AML-193 (cell line): ENCODE measurements at regions not wholly inside any gene's neighbourhood (a gene's known extent, or its start where the extent isn't known, plus 50 kb on each side); places are given as distances from the start of the nearest gene placed in this dataset.
A peak's percentile ranks its signal among the peaks of the same experiment; 100 is the strongest.

Source experiments
- DNase-seq, 2 experiments: peaks; one replicate each; lab custom pipeline; 2025; lab: John Stamatoyannopoulos, UW

- no peak for DNase-seq
These were observed 479.5 kb downstream of the TAF11L14 start for GRCh38 chr5:18113721-18114120.

GRCh38 chr5:18114151-18114757, 480.0 kb downstream of the TAF11L14 start:
- no peak for DNase-seq

GRCh38 chr5:18117968-18118367, 483.7 kb downstream of the TAF11L14 start:
- DNase-seq: no peak

- DNase-seq: no peak
These were observed 485.0 kb downstream of the TAF11L14 start for GRCh38 chr5:18119156-18119785.

GRCh38 chr5:18141222-18141621, 507.0 kb downstream of the TAF11L14 start:
- DNase-seq: no peak

- no peak for DNase-seq
These were observed 508.6 kb downstream of the TAF11L14 start for GRCh38 chr5:18142831-18143230.

- DNase-seq: no peak
These were observed 518.4 kb downstream of the TAF11L14 start for GRCh38 chr5:18152671-18153070.

- no peak for DNase-seq
These were observed 523.9 kb downstream of the TAF11L14 start for GRCh38 chr5:18158166-18158565.

GRCh38 chr5:18159331-18159730, 525.1 kb downstream of the TAF11L14 start:
- no peak for DNase-seq

GRCh38 chr5:18171684-18172083, 537.4 kb downstream of the TAF11L14 start:
- DNase-seq: no peak

GRCh38 chr5:18179579-18179978, 545.3 kb downstream of the TAF11L14 start:
- no peak for DNase-seq

- DNase-seq: no peak
These were observed 547.3 kb downstream of the TAF11L14 start for GRCh38 chr5:18181575-18181974.

- no peak for DNase-seq
These were observed 561.6 kb downstream of the TAF11L14 start for GRCh38 chr5:18195910-18196309.

GRCh38 chr5:18197734-18198133, 563.5 kb downstream of the TAF11L14 start:
- no peak for DNase-seq

- peak; percentile 2 to 14 for DNase-seq
These were observed 567.9 kb downstream of the TAF11L14 start for GRCh38 chr5:18202164-18202563.

GRCh38 chr5:18203296-18203695, 569.0 kb downstream of the TAF11L14 start:
- DNase-seq: no peak

GRCh38 chr5:18213666-18214065, 579.4 kb downstream of the TAF11L14 start:
- no peak for DNase-seq

GRCh38 chr5:18216016-18216415, 581.8 kb downstream of the TAF11L14 start:
- no peak for DNase-seq

- DNase-seq: no peak
These were observed 582.5 kb downstream of the TAF11L14 start for GRCh38 chr5:18216729-18217128.

- no peak for DNase-seq
These were observed 585.0 kb downstream of the TAF11L14 start for GRCh38 chr5:18219241-18219640.

GRCh38 chr5:18220631-18221030, 586.4 kb downstream of the TAF11L14 start:
- DNase-seq: no peak

- DNase-seq: no peak
These were observed 602.1 kb downstream of the TAF11L14 start for GRCh38 chr5:18236386-18236785.

GRCh38 chr5:18238321-18238720, 604.1 kb downstream of the TAF11L14 start:
- no peak for DNase-seq

- no peak for DNase-seq
These were observed 606.7 kb downstream of the TAF11L14 start for GRCh38 chr5:18240971-18241370.
